Fibroblast of lung (primary cell): ENCODE measurements at regions not wholly inside any gene's neighbourhood (a gene's known extent, or its start where the extent isn't known, plus 50 kb on each side); places are given as distances from the start of the nearest gene placed in this dataset.

Experiments used
- EZH2 ChIP-seq: IDR thresholded peaks from 2 replicates; pipeline ENCODE4 v1.5.1; 2012; ENCODE audit warnings: low read length, control low read depth, mild to moderate bottlenecking; ENCODE audit errors: missing control alignments
- TF ChIP-seq, protein P1 (sequence below), 2 donors: IDR thresholded peaks in 1 of 2; conservative IDR thresholded peaks in 1 of 2; 1 replicate in 1 of 2; 2 replicates in 1 of 2; pipeline ENCODE4 v1.5.1; 2011 to 2012; ENCODE audit warnings: low read length in 2 of 2, control low read depth in 1 of 2, inconsistent platforms in 1 of 2, low read depth in 1 of 2, mild to moderate bottlenecking in 1 of 2

DNA sequence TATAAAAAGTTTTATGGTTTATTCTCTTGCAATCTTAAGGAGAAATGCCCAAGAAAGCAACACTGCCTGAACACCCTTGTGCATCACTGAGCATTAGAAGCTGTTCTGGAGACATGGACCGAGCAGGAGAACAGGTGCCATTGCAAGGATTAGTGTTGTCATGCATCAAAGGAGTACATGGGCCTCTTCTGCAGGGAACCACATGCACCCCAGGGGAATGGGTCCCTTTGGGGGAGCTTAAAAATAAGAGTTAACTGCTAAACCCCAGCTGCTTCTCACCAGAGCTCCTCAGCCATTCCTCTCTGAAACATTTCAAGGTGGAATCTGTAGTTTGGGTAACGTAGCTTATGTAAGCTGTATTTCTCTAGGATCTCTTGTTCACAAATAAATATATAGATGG, 353.0 kb upstream of the SLC7A11 start:
- TF ChIP-seq, protein P1, sequence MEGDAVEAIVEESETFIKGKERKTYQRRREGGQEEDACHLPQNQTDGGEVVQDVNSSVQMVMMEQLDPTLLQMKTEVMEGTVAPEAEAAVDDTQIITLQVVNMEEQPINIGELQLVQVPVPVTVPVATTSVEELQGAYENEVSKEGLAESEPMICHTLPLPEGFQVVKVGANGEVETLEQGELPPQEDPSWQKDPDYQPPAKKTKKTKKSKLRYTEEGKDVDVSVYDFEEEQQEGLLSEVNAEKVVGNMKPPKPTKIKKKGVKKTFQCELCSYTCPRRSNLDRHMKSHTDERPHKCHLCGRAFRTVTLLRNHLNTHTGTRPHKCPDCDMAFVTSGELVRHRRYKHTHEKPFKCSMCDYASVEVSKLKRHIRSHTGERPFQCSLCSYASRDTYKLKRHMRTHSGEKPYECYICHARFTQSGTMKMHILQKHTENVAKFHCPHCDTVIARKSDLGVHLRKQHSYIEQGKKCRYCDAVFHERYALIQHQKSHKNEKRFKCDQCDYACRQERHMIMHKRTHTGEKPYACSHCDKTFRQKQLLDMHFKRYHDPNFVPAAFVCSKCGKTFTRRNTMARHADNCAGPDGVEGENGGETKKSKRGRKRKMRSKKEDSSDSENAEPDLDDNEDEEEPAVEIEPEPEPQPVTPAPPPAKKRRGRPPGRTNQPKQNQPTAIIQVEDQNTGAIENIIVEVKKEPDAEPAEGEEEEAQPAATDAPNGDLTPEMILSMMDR (conservative IDR thresholded peaks at IDR 0.05 in 1 of 2, IDR thresholded peaks at IDR 0.05 in 1 of 2; ENCODE audit: low read depth in 1 of 2, low read length in 2 of 2), result no peak
- TF ChIP-seq EZH2, result no peak
